Activated naive CD4-positive, alpha-beta T cell treated with anti-CD3 and anti-CD28 coated beads, Interleukin-2, amount 50 U/mL, for 72 hours (primary cell): ENCODE measurements at regions not wholly inside any gene's neighbourhood (a gene's known extent, or its start where the extent isn't known, plus 50 kb on each side); places are given as distances from the start of the nearest gene placed in this dataset.
A peak's percentile ranks its signal among the peaks of the same experiment; 100 is the strongest.
"Not testable (repeated sequence)": the region's sequence is repeated elsewhere in the genome, so short reads cannot be mapped to it uniquely, and the experiment has no call there.

Experiments
- ATAC-seq, 2 donors: fragments of 150-1000 bp; cut with Tn5 transposase; 2 replicates each; pipeline ENCODE4 v1.10.0; 2021; ENCODE audit warnings: mild to moderate bottlenecking in 2 of 2, moderate library complexity in 2 of 2
- DNase-seq, 2 donors: peaks; one replicate each; pipeline ENCODE4 v3.0.0; 2021 to 2022; ENCODE audit warnings: low spot score in 2 of 2
- H3K27ac Mint-ChIP-seq, 2 donors: one replicate each; pipeline ENCODE4 v1.8.0; 2022; ENCODE audit warnings: mild to moderate bottlenecking in 2 of 2, mixed read lengths in 2 of 2
- H3K36me3 Mint-ChIP-seq, 2 donors: one replicate each; pipeline ENCODE4 v1.8.0; 2022; ENCODE audit warnings: mixed read lengths in 2 of 2
- H3K9me3 Mint-ChIP-seq, 2 donors: one replicate each; pipeline ENCODE4 v1.8.0; 2022; ENCODE audit warnings: mixed read lengths in 2 of 2

DNA sequence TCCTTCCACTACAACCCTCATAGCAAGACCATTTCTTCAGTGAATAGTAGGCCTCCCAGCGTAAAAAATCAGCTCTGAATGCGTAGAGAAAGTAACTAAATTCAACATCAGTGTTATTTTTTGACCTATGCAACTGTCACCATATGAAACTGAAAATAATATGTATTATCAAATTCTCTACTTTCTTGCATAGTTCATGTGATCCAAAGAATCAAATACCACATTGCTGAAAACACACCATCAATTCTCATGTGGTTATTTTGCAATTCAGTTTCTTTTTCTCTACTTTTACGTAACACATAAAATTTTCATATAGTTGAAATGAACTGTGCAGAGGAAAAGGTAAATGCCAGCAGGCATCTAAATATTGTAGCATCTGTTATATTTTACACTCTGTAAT is 208.5 kb upstream of the SPOPL start:
- DNase-seq (no peak), ATAC-seq (no peak)
- no peak overlapping the region for H3K27ac Mint-ChIP-seq
- H3K36me3 Mint-ChIP-seq: peaks cover 0 to 9% of the 10 kb centered on the region in 2 donors
- peaks cover 5 to 10% of the 10 kb centered on the region in 2 donors for H3K9me3 Mint-ChIP-seq

DNA sequence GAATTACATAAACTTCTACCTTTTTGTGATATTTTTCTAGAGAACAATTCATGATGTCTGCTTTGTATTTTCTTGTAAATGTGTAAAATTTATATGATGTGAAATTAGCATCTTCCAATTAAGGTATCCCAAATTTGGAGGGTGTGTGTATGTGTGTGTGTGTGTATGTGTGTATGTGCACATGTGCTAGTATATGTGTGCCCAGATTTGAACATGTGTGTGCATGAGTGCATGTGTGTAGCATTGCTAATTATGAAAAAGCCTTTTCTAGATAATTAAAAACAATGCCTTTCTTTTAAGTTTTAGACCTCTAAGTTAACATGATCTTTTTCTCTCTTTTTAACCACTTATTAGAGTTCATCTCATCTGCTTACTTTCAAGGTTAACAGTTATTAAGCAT is 208.0 kb upstream of the SPOPL start:
- ATAC-seq: no peak
- peaks cover 0 to 4% of the 10 kb centered on the region in 2 donors for H3K36me3 Mint-ChIP-seq
- peaks cover 2 to 6% of the 10 kb centered on the region in 2 donors for H3K9me3 Mint-ChIP-seq
- DNase-seq: no peak
- H3K27ac Mint-ChIP-seq: no peak overlapping the region

DNA sequence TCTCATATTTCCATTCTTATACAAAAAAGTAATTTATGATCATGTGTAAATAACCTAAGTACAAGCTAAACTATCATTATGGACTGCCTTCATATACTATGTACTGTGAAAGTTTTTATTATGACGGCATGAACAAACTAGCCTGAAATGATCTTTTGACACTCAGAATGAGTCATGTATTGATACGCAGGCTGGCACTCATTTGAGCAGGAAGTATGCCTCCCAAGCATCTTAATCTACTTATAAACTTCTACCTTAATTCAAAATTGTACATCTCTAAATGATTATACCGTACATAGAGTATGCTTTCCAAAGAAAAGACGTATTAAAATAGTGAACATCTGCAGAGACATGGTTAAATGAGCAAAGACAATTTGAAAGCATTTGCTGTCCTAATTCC is 207.1 kb upstream of the SPOPL start:
- no peak for ATAC-seq
- no peak overlapping the region for H3K27ac Mint-ChIP-seq
- DNase-seq: no peak
- peaks cover 0 to 4% of the 10 kb centered on the region in 2 donors for H3K9me3 Mint-ChIP-seq
- H3K36me3 Mint-ChIP-seq: no peaks in the 10 kb centered on the region

DNA sequence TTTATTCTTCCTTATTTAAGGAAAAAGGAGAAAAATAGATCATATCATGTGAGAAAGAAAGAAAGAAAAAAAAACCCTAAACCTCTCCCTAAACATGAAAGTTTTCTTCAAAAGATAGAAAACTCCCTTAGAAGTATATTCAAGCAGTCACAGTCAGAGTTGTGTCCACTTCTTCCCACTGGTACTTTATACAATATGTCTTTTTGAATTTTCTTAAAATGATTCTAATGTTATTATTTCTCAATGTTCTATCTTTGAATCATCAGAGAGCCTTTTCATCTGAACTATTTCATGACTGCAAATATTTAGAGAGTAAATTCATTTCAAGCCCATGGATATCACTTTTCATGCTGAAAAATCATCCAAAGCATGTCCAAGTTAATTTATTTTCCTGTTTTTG is 205.2 kb upstream of the SPOPL start:
- DNase-seq: no peak
- Mint-ChIP-seq H3K27ac (no peak overlapping the region), H3K9me3 (peaks cover 0 to 4% of the 10 kb centered on the region in 2 donors), H3K36me3 (no peaks in the 10 kb centered on the region)
- ATAC-seq: no peak

DNA sequence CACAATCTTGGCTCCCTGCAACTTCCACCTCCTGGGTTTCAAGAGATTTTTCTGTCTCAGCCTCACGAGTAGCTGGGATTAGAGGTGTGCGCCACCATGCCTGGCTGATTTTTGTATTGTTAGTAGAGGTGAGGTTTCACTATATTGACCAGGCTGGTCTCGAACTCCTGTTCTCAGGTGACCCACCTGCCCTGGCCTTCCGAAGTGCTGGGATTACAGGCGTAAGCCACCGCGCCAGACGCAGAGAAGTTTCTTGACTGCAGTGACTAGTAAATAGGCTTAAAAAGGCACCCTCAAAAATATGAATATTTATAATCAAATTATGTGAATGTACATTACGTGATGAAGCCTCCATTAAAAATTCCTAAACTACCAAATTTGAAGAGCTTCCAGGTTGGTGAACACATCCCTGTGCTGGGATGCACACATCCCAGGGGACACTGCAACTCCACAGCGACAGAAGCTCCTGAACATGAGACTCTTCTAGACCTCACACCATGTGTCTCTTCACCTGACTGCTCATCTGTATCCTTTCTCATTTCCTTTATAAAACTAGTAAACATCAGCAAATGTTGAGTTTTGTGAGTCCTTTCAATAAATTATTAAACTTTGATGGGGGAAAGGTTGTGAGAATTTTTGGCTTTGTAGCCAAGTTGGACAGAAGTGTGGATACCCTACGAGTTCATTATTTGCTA is 203.3 kb upstream of the SPOPL start:
- no peak for ATAC-seq
- Mint-ChIP-seq H3K27ac (no peak overlapping the region), H3K36me3 (no peaks in the 10 kb centered on the region), H3K9me3 (peaks cover 0 to 4% of the 10 kb centered on the region in 2 donors)
- no peak for DNase-seq

DNA sequence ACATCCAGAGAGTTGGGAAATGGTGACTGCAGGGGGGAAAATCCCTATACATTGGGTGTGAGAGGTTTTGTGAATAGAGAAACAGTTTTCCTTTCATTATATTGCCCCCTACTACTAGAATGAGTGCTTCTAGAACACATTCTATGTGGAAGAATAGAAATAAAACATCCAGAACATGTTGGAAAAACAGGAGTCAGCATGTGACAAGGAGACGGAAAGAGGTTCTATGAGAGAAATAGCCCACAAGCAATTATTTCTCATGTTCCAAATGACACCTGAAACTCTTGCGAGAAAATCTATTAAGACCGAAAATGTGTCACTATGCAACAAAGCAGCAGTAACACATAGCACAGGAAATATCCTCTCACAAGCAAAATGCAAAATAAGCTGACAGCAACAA is 202.7 kb upstream of the SPOPL start:
- Mint-ChIP-seq H3K36me3 (no peaks in the 10 kb centered on the region), H3K27ac (no peak overlapping the region), H3K9me3 (peaks cover 0 to 4% of the 10 kb centered on the region in 2 donors)
- ATAC-seq: no peak
- no peak for DNase-seq

- ATAC-seq: no peak
- no peaks in the 10 kb centered on the region for H3K36me3 Mint-ChIP-seq
- DNase-seq: no peak
- H3K9me3 Mint-ChIP-seq: no peaks in the 10 kb centered on the region
- H3K27ac Mint-ChIP-seq: no peak overlapping the region
These were observed 194.9 kb upstream of the SPOPL start for GRCh38 chr2:138306626-138307025.

GRCh38 chr2:138307099-138307498 is 194.5 kb upstream of the SPOPL start:
- H3K36me3 Mint-ChIP-seq: no peaks in the 10 kb centered on the region
- no peak for DNase-seq
- ATAC-seq: no peak
- no peak overlapping the region for H3K27ac Mint-ChIP-seq
- no peaks in the 10 kb centered on the region for H3K9me3 Mint-ChIP-seq

GRCh38 chr2:138309760-138310159 is 191.8 kb upstream of the SPOPL start:
- DNase-seq (no peak), ATAC-seq (no peak)
- peaks cover 7% of the 10 kb centered on the region in 2 donors for H3K9me3 Mint-ChIP-seq
- H3K36me3 Mint-ChIP-seq: no peaks in the 10 kb centered on the region
- H3K27ac Mint-ChIP-seq: no peak overlapping the region

DNA sequence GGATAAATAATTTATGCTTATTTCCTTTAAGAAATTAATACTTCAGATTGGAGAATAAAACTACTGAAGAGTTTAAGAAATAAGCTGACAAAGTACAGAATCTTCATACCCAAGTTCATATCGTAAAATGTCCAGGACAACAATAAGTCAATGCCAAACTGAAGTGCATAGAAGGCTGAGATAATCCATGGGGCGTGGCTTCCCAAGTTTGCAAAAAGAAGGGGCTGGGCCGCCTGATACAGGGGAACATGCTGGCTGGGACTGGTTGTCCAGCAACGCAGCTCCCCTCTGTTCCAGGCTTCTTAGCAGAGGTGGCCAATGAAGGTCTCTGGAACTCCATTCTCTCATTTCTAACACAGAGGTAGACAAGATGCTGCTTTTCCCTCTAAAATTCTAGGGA is 189.5 kb upstream of the SPOPL start:
- no peak for ATAC-seq
- H3K27ac Mint-ChIP-seq: no peak overlapping the region
- H3K36me3 Mint-ChIP-seq: peaks cover 0 to 11% of the 10 kb centered on the region in 2 donors
- no peak for DNase-seq
- H3K9me3 Mint-ChIP-seq: peaks cover 9 to 13% of the 10 kb centered on the region in 2 donors

DNA sequence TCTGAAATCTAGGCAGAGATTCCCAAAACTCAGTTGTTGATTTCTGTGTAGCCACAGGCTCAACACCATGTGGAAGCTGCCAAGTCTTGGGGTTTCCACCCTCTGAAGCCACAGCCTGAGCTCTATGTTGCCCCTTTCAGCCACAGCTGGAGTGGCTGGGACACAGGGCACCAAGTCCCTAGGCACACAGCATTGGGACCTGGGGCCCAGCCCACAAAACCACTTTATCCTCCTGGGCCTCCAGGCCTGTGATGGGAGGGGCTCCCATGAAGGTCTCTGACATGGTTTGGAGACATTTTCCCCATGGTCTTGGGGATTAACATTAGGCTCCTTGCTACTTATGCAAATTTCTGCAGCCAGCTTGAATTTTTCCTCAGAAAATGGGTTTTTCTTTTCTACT is 186.0 kb upstream of the SPOPL start:
- not testable (repeated sequence) for DNase-seq, ATAC-seq, H3K27ac Mint-ChIP-seq
- peaks cover 9 to 13% of the 10 kb centered on the region in 2 donors for H3K9me3 Mint-ChIP-seq
- peaks cover 0 to 11% of the 10 kb centered on the region in 2 donors for H3K36me3 Mint-ChIP-seq

GRCh38 chr2:138319616-138320015 is 182.0 kb upstream of the SPOPL start:
- ATAC-seq (no peak), DNase-seq (no peak)
- peaks cover 0 to 11% of the 10 kb centered on the region in 2 donors for H3K36me3 Mint-ChIP-seq
- H3K27ac Mint-ChIP-seq: no peak overlapping the region
- peaks cover 3 to 6% of the 10 kb centered on the region in 2 donors for H3K9me3 Mint-ChIP-seq

DNA sequence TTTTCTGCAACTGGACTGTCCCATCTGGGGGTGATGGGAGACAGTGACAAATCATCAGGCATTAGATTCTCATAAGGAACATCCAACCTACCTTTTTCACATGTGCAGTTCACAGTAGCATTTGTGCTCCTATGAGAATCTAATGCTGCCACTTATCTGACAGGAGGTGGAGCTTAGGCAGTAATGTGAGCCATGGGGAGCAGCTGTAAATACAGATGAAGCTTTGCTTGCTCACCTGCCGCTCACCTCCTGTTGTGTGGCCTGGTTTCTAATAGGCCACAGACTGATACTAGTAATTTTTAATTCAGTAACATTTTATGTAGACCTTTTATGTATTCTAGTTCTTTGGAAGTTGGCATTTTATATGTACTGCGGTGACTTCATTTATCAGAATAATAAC is 180.1 kb upstream of the SPOPL start:
- no peak overlapping the region for H3K27ac Mint-ChIP-seq
- no peaks in the 10 kb centered on the region for H3K9me3 Mint-ChIP-seq
- DNase-seq: no peak
- H3K36me3 Mint-ChIP-seq: no peaks in the 10 kb centered on the region
- no peak for ATAC-seq

DNA sequence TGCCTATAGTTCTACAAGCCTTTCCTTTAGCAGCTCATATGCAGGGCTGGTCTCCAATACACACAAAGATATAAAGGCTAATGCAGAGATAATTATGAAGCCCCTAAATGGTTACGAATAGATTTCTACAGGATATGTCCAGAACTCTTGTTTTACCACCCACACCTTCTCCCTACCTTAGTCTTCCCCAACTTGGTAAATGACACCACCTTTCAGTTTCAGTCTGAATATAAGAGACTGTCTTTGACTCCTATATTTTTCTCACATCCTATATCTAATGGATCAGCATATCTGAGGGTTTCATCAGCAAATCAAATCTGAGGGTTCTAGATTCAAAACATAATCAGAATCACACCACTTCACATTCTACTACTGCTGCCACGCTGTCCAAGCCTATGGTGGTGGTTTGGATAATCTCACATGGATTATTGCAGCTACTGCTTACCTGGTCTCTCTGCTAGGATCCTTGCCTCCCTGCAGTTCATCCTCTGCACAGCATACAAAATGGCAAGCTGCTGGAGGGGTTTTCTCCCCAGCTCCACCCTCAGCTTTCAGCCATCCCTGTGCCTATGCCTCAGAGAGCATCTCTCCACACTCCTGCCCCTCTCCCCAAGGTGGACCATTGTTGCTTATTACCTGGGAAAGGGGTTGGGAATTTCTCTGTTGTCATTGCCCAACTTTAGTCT is 178.0 kb upstream of the SPOPL start:
- Mint-ChIP-seq H3K9me3 (no peaks in the 10 kb centered on the region), H3K36me3 (no peaks in the 10 kb centered on the region), H3K27ac (no peak overlapping the region)
- DNase-seq (no peak), ATAC-seq (peak in 1 of 2 donors; percentile 68)

DNA sequence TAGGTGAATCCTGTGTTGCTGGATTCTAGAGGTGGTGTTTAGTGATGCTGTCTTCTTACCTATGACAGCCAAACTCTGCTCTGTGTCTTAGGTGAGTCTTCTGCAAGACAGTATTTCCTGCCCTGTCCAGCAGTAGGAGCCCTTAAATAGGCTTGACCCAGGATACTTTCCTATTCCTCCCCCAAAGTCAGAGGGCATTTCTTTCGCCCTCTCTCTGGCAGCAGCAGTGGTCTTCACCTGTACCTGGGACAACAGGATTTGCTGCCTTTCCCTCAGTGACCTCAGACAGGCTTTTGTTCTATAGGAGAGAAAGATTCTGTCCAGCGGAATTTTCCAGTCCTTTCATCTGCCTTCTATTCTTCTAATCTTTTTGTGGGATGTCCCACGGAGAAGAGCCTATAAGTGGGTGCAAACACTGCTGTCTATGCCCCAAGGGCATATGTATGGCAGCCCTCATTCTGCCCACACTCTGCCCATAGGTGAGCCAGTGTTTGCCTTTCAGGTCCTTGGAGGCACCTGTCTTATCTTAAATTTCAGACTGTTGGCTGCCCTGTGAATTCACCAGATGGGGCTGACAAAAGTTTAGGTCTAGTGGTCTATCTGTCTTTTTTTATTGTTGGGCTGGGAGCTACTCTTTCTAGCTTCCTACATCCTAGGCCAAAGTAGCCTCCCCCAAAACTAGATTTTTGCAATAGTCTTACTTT is 177.3 kb upstream of the SPOPL start:
- DNase-seq: no peak
- Mint-ChIP-seq H3K9me3 (no peaks in the 10 kb centered on the region), H3K36me3 (no peaks in the 10 kb centered on the region), H3K27ac (no peak overlapping the region)
- ATAC-seq: no peak

DNA sequence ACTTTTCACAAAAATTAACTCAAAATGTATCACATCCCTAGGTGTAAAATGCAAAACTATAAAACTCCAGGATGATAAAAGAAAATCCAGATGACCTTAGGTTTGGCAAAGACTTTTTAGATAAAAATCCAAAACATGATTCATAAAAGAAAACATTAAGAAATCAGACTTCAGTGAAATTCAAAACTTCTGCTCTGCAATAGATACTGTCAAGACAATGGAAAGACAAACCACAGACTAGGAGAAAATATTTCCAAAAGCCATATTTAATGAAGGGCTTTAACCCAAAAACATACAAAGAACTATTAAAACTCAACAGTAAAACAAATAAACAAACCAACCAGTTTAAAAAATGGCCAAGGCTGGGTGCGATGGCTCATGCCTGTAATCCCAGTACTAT is 173.6 kb upstream of the SPOPL start:
- no peaks in the 10 kb centered on the region for H3K9me3 Mint-ChIP-seq
- no peak overlapping the region for H3K27ac Mint-ChIP-seq
- DNase-seq (no peak), ATAC-seq (no peak)
- no peaks in the 10 kb centered on the region for H3K36me3 Mint-ChIP-seq

DNA sequence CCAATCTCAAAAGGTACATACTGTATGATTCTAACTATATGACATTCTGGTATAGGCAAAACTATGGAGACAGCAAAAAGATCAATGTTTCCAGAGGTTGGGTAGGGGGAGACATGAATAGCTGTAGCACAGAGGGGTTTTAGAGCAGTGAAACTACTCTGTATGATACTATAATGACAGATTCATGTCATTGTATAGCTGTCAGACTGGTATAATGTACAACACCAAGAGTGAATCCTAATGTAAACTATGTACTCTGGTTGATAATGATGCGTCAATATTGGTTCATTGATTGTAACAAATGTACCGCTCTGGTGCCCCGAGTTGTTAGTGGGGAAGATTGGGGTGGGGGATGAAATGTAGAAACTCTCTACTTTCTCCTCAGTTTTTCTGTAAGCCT is 172.4 kb upstream of the SPOPL start:
- DNase-seq: no peak
- no peaks in the 10 kb centered on the region for H3K9me3 Mint-ChIP-seq
- no peaks in the 10 kb centered on the region for H3K36me3 Mint-ChIP-seq
- no peak overlapping the region for H3K27ac Mint-ChIP-seq
- ATAC-seq: no peak
